OCI-LY7 (cell line): ENCODE measurements at regions not wholly inside any gene's neighbourhood (a gene's known extent, or its start where the extent isn't known, plus 50 kb on each side); places are given as distances from the start of the nearest gene placed in this dataset.

Source experiments
- BruUV-seq: library from RNA; stranded (reverse); fragments of 400-500 nt; replicated peaks from 2 replicates; lab custom pipeline; 2021; lab: Mats Ljungman, UMichigan
- CTCF ChIA-PET: fragments of 300-600 bp; sonication (Branson Sonifier 250); formaldehyde crosslinking; loops from one replicate; lab custom pipeline; 2022; ENCODE audit warnings: antibody characterized with exemption; ENCODE audit not compliant: unreplicated experiment; lab: Charles Lee
- POLR2A ChIA-PET: fragments of 300-600 bp; sonication (Branson Sonifier 250); formaldehyde crosslinking; loops from one replicate; lab custom pipeline; 2022; ENCODE audit warnings: antibody characterized with exemption; lab: Charles Lee
- DNase-seq: peaks from one replicate; pipeline ENCODE4 v3.0.0-alpha.2; 2015; ENCODE audit warnings: low spot score
- H2AFZ ChIP-seq: fragments of 200-600 bp; sonication (generic), shearing (Covaris generic); 2 replicates; pipeline ENCODE4 v1.6.1; 2014; ENCODE audit warnings: mild to moderate bottlenecking, antibody characterized with exemption, low read length, moderate library complexity
- H3K27ac ChIP-seq: fragments of 200-600 bp; sonication (generic); 2 replicates; pipeline ENCODE4 v1.5.1; 2014; ENCODE audit warnings: mixed run types, low read depth, mild to moderate bottlenecking, moderate library complexity, low read length, inconsistent platforms; ENCODE audit not compliant: poor library complexity, severe bottlenecking
- H3K36me3 ChIP-seq: fragments of 200-600 bp; sonication (generic); 2 replicates; pipeline ENCODE4 v1.6.1; 2014; ENCODE audit warnings: mild to moderate bottlenecking, antibody characterized with exemption, low read length, moderate library complexity, mixed read lengths; ENCODE audit not compliant: insufficient read depth
- H3K4me1 ChIP-seq: fragments of 200-600 bp; sonication (generic); 2 replicates; pipeline ENCODE4 v1.5.1; 2014; ENCODE audit warnings: mild to moderate bottlenecking, low read length; ENCODE audit not compliant: insufficient read depth, poor library complexity, severe bottlenecking
- H3K4me2 ChIP-seq: fragments of 200-600 bp; sonication (generic); 2 replicates; pipeline ENCODE4 v1.6.1; 2014; ENCODE audit warnings: mild to moderate bottlenecking, low read length
- H3K4me3 ChIP-seq: fragments of 200-600 bp; sonication (generic); 2 replicates; pipeline ENCODE4 v1.5.1; 2014; ENCODE audit warnings: mild to moderate bottlenecking, low read depth, low read length; ENCODE audit not compliant: poor library complexity, severe bottlenecking
- H3K79me2 ChIP-seq: fragments of 200-600 bp; sonication (generic); 2 replicates; pipeline ENCODE4 v1.6.1; 2016; ENCODE audit warnings: low read depth, mild to moderate bottlenecking, low read length, moderate library complexity, mixed read lengths; ENCODE audit not compliant: insufficient read depth
- H3K9me2 ChIP-seq: fragments of 200-600 bp; sonication (generic); 2 replicates; pipeline ENCODE4 v1.6.1; 2016; ENCODE audit warnings: mild to moderate bottlenecking, low read length, mixed read lengths; ENCODE audit not compliant: insufficient read depth
- H3K9me3 ChIP-seq: fragments of 200-600 bp; sonication (generic); 2 replicates; pipeline ENCODE4 v1.6.1; 2014; ENCODE audit warnings: mild to moderate bottlenecking, mixed run types, low read length, mixed read lengths
- H4K20me1 ChIP-seq: fragments of 200-600 bp; sonication (generic); 2 replicates; pipeline ENCODE4 v1.6.1; 2014; ENCODE audit warnings: mild to moderate bottlenecking, antibody characterized with exemption, low read length, moderate library complexity, mixed read lengths; ENCODE audit not compliant: insufficient read depth
- EZH2phosphoT487 ChIP-seq: fragments of 200-600 bp; sonication (generic); IDR thresholded peaks from 2 replicates; pipeline ENCODE4 v1.6.1; 2018; ENCODE audit warnings: low read depth, borderline replicate concordance, mild to moderate bottlenecking, mixed run types, antibody characterized with exemption, low read length, moderate library complexity, mixed read lengths
- intact Hi-C: fragments of 100-400 bp; cut with micrococcal nuclease; formaldehyde crosslinking; loops from one replicate; pipeline ENCODE4 v1.10.0; 2022; ENCODE audit not compliant: unreplicated experiment
- TF ChIP-seq, protein P1 (sequence below): fragments of 200-600 bp; sonication (generic); conservative IDR thresholded peaks from 2 replicates; pipeline ENCODE4 v1.5.1; 2014; ENCODE audit warnings: mild to moderate bottlenecking, antibody characterized with exemption, low read length, moderate library complexity, mixed read lengths

DNA sequence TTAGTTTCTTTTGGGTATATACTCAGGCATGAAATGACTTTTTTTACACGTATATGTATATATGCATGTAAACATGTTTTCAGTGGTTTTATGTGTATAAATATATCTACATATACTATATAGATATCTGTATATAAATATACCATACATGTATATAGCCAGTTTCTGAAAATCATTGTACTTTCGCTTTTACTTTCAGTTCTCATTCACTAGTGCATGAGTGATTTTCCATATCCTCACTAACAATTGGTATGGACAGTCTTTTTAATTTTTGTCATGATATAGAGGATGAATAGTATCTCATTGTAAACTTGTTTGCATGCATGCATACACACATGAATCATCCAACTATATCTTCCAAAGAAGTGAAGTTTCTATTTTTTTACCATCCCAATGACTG lies 877.1 kb upstream of the CDH8 start:
- no peak overlapping the region for H2AFZ ChIP-seq
- POLR2A ChIA-PET, result no interaction called here
- no peaks in the 10 kb centered on the region for H3K4me1 ChIP-seq
- no peaks in the 10 kb centered on the region for H4K20me1 ChIP-seq
- no TSS peak for BruUV-seq
- no peaks in the 10 kb centered on the region for H3K79me2 ChIP-seq
- H3K4me2 ChIP-seq, result no peak overlapping the region
- no peaks in the 10 kb centered on the region for H3K9me3 ChIP-seq
- no peak overlapping the region for H3K27ac ChIP-seq
- H3K4me3 ChIP-seq, result no peak overlapping the region
- no peak for DNase-seq
- TF ChIP-seq, protein P1, sequence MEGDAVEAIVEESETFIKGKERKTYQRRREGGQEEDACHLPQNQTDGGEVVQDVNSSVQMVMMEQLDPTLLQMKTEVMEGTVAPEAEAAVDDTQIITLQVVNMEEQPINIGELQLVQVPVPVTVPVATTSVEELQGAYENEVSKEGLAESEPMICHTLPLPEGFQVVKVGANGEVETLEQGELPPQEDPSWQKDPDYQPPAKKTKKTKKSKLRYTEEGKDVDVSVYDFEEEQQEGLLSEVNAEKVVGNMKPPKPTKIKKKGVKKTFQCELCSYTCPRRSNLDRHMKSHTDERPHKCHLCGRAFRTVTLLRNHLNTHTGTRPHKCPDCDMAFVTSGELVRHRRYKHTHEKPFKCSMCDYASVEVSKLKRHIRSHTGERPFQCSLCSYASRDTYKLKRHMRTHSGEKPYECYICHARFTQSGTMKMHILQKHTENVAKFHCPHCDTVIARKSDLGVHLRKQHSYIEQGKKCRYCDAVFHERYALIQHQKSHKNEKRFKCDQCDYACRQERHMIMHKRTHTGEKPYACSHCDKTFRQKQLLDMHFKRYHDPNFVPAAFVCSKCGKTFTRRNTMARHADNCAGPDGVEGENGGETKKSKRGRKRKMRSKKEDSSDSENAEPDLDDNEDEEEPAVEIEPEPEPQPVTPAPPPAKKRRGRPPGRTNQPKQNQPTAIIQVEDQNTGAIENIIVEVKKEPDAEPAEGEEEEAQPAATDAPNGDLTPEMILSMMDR, result no peak
- TF ChIP-seq EZH2phosphoT487, result no peak
- CTCF ChIA-PET, result no interaction called here
- no peaks in the 10 kb centered on the region for H3K9me2 ChIP-seq
- no peaks in the 10 kb centered on the region for H3K36me3 ChIP-seq
- intact Hi-C loops, result no loop called here

DNA sequence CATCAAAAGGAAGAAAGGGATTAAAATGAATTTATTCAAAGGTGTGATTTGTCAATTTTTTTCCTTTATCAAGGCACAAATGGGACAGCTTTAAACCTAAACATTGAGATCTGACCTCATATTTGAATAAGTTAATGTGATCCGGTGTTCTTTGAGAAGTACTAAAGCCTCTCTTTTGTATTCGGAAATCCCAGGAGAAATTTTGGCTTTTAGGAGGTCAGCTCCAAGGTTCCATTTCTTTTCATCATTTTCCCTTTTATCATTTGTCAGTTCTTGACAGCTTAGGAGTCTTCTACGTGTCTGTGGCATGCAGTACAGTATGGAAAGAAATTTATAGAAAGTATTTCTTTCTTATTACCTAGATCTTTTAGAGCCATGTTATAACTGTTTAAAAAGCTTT lies 873.4 kb upstream of the CDH8 start:
- H4K20me1 ChIP-seq, result no peaks in the 10 kb centered on the region
- H3K27ac ChIP-seq, result no peak overlapping the region
- H3K9me3 ChIP-seq, result no peaks in the 10 kb centered on the region
- no peak overlapping the region for H2AFZ ChIP-seq
- H3K36me3 ChIP-seq, result no peaks in the 10 kb centered on the region
- no TSS peak for BruUV-seq
- H3K4me2 ChIP-seq, result no peak overlapping the region
- no peaks in the 10 kb centered on the region for H3K4me1 ChIP-seq
- intact Hi-C loops, result no loop called here
- no peaks in the 10 kb centered on the region for H3K79me2 ChIP-seq
- H3K4me3 ChIP-seq, result no peak overlapping the region
- H3K9me2 ChIP-seq, result no peaks in the 10 kb centered on the region
- TF ChIP-seq EZH2phosphoT487, result no peak
- TF ChIP-seq, protein P1, result no peak
- CTCF ChIA-PET, result no interaction called here
- no peak for DNase-seq
- POLR2A ChIA-PET, result interaction anchor here (0.7 to 1.6 kb wide), 4 partner anchors 15 to 35 kb away, joined by 3 to 4 read pairs (median 4); no protein-coding TSS in a partner anchor

DNA sequence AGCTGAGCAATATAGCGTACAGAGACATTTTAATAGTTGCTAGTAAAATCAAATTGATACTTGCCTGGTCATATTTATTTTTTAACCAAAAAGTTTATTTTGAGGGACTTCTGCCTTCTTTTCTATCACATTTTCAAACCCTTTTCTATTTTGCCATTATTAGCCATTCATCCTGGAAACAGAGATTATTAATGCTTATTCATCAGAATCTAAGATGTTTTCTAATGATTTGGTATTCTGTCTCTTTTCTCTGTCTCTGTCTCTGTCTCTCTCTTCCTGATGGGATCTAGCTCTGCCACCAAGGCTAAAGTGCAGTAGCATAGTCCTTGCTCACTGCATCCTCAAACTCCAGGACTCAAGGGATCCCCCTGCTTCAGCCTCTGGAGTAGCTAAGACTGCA lies 871.3 kb upstream of the CDH8 start:
- no TSS peak for BruUV-seq
- Histone ChIP-seq H3K4me1 (no peaks in the 10 kb centered on the region), H3K4me2 (no peak overlapping the region), H3K36me3 (no peaks in the 10 kb centered on the region), H3K9me3 (no peaks in the 10 kb centered on the region), H3K4me3 (no peak overlapping the region), H3K9me2 (no peaks in the 10 kb centered on the region), H3K27ac (no peak overlapping the region), H3K79me2 (no peaks in the 10 kb centered on the region), H4K20me1 (no peaks in the 10 kb centered on the region), H2AFZ (no peak overlapping the region)
- POLR2A ChIA-PET, result no interaction called here
- CTCF ChIA-PET, result no interaction called here
- no peak for DNase-seq
- TF ChIP-seq, protein P1, result no peak
- no peak for TF ChIP-seq EZH2phosphoT487
- intact Hi-C loops, result no loop called here
